Upper lobe of right lung (tissue), 1 donor: ENCODE measurements at regions not wholly inside any gene's neighbourhood (a gene's known extent, or its start where the extent isn't known, plus 50 kb on each side); places are given as distances from the start of the nearest gene placed in this dataset.

Source experiments
- ATAC-seq: fragments of 200-7000 bp; cut with Tn5 transposase; one replicate; pipeline ENCODE4 v1.9.1; 2020; ENCODE audit warnings: mild to moderate bottlenecking, moderate library complexity
- DNase-seq: peaks from one replicate; pipeline ENCODE4 v3.0.0-alpha.2; 2020
- H3K27ac ChIP-seq: fragments of 200-600 bp; one replicate; pipeline ENCODE4 v1.8.0; 2022
- H3K27me3 ChIP-seq: fragments of 200-600 bp; one replicate; pipeline ENCODE4 v1.8.0; 2022; ENCODE audit warnings: mild to moderate bottlenecking
- H3K36me3 ChIP-seq: fragments of 200-600 bp; one replicate; pipeline ENCODE4 v1.8.0; 2022
- H3K4me1 ChIP-seq: fragments of 200-600 bp; one replicate; pipeline ENCODE4 v1.8.0; 2022
- H3K4me3 ChIP-seq: fragments of 200-600 bp; one replicate; pipeline ENCODE4 v1.8.0; 2022; ENCODE audit warnings: mild to moderate bottlenecking
- H3K9me3 ChIP-seq: fragments of 200-600 bp; one replicate; pipeline ENCODE4 v1.8.0; 2022
- CTCF ChIP-seq: fragments of 200-600 bp; IDR thresholded peaks from one replicate; pipeline ENCODE4 v1.8.0; 2022; ENCODE audit warnings: antibody characterized with exemption
- intact Hi-C: fragments of 100-400 bp; cut with DNase I; formaldehyde crosslinking; loops from one replicate; pipeline ENCODE4 v1.11.0; 2022
- donor health status: DM: no; HTN: yes; CAD: no; lungs with severe emphysema.

GRCh38 chr3:128549283-128550112 is 56.5 kb upstream of the GATA2 start:
- Histone ChIP-seq H3K27me3 (peaks cover 3% of the 10 kb centered on the region), H3K4me3 (no peak overlapping the region), H3K9me3 (no peaks in the 10 kb centered on the region), H3K36me3 (no peaks in the 10 kb centered on the region), H3K27ac (peak overlapping the region; percentile 66), H3K4me1 (peaks cover 5% of the 10 kb centered on the region)
- no peak for TF ChIP-seq CTCF
- intact Hi-C loops, result no loop called here
- DNase-seq (peak; percentile 74), ATAC-seq (peak; percentile 77)

GRCh38 chr3:128548426-128549282 is 55.7 kb upstream of the GATA2 start:
- intact Hi-C loops, result no loop called here

GRCh38 chr3:128548021-128548420 is 55.0 kb upstream of the GATA2 start:
- DNase-seq (no peak), ATAC-seq (no peak)
- peak overlapping the region; percentile 36 for H3K27ac ChIP-seq
- intact Hi-C loops, result no loop called here
- H3K27me3 ChIP-seq, result no peaks in the 10 kb centered on the region
- no peaks in the 10 kb centered on the region for H3K9me3 ChIP-seq
- no peak for TF ChIP-seq CTCF
- H3K4me1 ChIP-seq, result peaks cover 5% of the 10 kb centered on the region
- no peaks in the 10 kb centered on the region for H3K36me3 ChIP-seq
- no peak overlapping the region for H3K4me3 ChIP-seq

More at GRCh38 chr3:128548426-128549282, 55.7 kb upstream of the GATA2 start:
- DNase-seq, result peak; percentile 36
- no peak overlapping the region for H3K4me3 ChIP-seq
- H3K36me3 ChIP-seq, result no peaks in the 10 kb centered on the region
- H3K27me3 ChIP-seq, result no peaks in the 10 kb centered on the region
- peaks cover 5% of the 10 kb centered on the region for H3K4me1 ChIP-seq
- H3K27ac ChIP-seq, result peak overlapping the region; percentile 36
- no peaks in the 10 kb centered on the region for H3K9me3 ChIP-seq
- no peak for TF ChIP-seq CTCF
- ATAC-seq, result peak; percentile 33

GRCh38 chr3:128547368-128547987 is 54.5 kb upstream of the GATA2 start:
- H3K4me3 ChIP-seq, result no peak overlapping the region
- H3K36me3 ChIP-seq, result no peaks in the 10 kb centered on the region
- DNase-seq, result peak; percentile 50
- no peak overlapping the region for H3K27ac ChIP-seq
- ATAC-seq, result no peak
- no peaks in the 10 kb centered on the region for H3K9me3 ChIP-seq
- H3K4me1 ChIP-seq, result peaks cover 5% of the 10 kb centered on the region
- no peaks in the 10 kb centered on the region for H3K27me3 ChIP-seq
- no peak for TF ChIP-seq CTCF
- intact Hi-C loops, result no loop called here

- intact Hi-C loops, result no loop called here
- ATAC-seq (no peak), DNase-seq (no peak)
- H3K27me3 ChIP-seq, result no peaks in the 10 kb centered on the region
- no peaks in the 10 kb centered on the region for H3K36me3 ChIP-seq
- H3K27ac ChIP-seq, result no peak overlapping the region
- no peaks in the 10 kb centered on the region for H3K9me3 ChIP-seq
- H3K4me3 ChIP-seq, result no peak overlapping the region
- H3K4me1 ChIP-seq, result peaks cover 5% of the 10 kb centered on the region
- no peak for TF ChIP-seq CTCF
These were observed 53.6 kb upstream of the GATA2 start for GRCh38 chr3:128546646-128547045.
